ENCODE measurements at regions not wholly inside any gene's neighbourhood (a gene's known extent, or its start where the extent isn't known, plus 50 kb on each side); places are given as distances from the start of the nearest gene placed in this dataset.

- Histone ChIP-seq H3K36me3 (no peaks in the 10 kb centered on the region), H3K27me3 (no peaks in the 10 kb centered on the region), H3K4me1 (peaks cover 3% of the 10 kb centered on the region), H3K27ac (no peak overlapping the region), H3K4me3 (no peak overlapping the region), H3K9me3 (no peaks in the 10 kb centered on the region)
- DNase-seq (ENCODE audit: extremely low spot score in 2 of 2) = no peak
- TF ChIP-seq POLR2A (IDR thresholded peaks at IDR 0.05) (no peak), POLR2AphosphoS5 (IDR thresholded peaks at IDR 0.05; ENCODE audit: insufficient read depth in 1 of 2, low read depth in 1 of 2) (no peak), CTCF (IDR thresholded peaks at IDR 0.05) (no peak)
- intact Hi-C loops (cut with DNase I) = no loop called here
Observed at GRCh38 chr11:71145368-71145767, 107.0 kb downstream of the SHANK2 start.

GRCh38 chr11:71144736-71145135 is 107.6 kb downstream of the SHANK2 start:
- no peak for DNase-seq (ENCODE audit: extremely low spot score in 2 of 2)
- Histone ChIP-seq H3K27ac (no peak overlapping the region), H3K36me3 (no peaks in the 10 kb centered on the region), H3K4me3 (no peak overlapping the region), H3K4me1 (peaks cover 9% of the 10 kb centered on the region), H3K9me3 (no peaks in the 10 kb centered on the region), H3K27me3 (no peaks in the 10 kb centered on the region)
- intact Hi-C loops (cut with DNase I) = no loop called here
- no peak for TF ChIP-seq CTCF (IDR thresholded peaks at IDR 0.05)
- TF ChIP-seq POLR2AphosphoS5 (IDR thresholded peaks at IDR 0.05; ENCODE audit: insufficient read depth in 1 of 2, low read depth in 1 of 2) = no peak
- TF ChIP-seq POLR2A (IDR thresholded peaks at IDR 0.05) = no peak

- H3K9me3 ChIP-seq = no peaks in the 10 kb centered on the region
- TF ChIP-seq POLR2AphosphoS5 (IDR thresholded peaks at IDR 0.05; ENCODE audit: insufficient read depth in 1 of 2, low read depth in 1 of 2) = no peak
- no peak for TF ChIP-seq CTCF (IDR thresholded peaks at IDR 0.05)
- TF ChIP-seq POLR2A (IDR thresholded peaks at IDR 0.05) = no peak
- no peak overlapping the region for H3K27ac ChIP-seq
- intact Hi-C loops (cut with DNase I) = no loop called here
- no peaks in the 10 kb centered on the region for H3K27me3 ChIP-seq
- H3K36me3 ChIP-seq = no peaks in the 10 kb centered on the region
- no peak overlapping the region for H3K4me3 ChIP-seq
- DNase-seq (ENCODE audit: extremely low spot score in 2 of 2) = no peak
- H3K4me1 ChIP-seq = peaks cover 11% of the 10 kb centered on the region
Observed at GRCh38 chr11:71144010-71144409, 108.4 kb downstream of the SHANK2 start.

- no peak for DNase-seq (ENCODE audit: extremely low spot score in 2 of 2)
- peaks cover 11% of the 10 kb centered on the region for H3K4me1 ChIP-seq
- H3K36me3 ChIP-seq = no peaks in the 10 kb centered on the region
- TF ChIP-seq POLR2A (IDR thresholded peaks at IDR 0.05) = no peak
- no peak for TF ChIP-seq CTCF (IDR thresholded peaks at IDR 0.05)
- TF ChIP-seq POLR2AphosphoS5 (IDR thresholded peaks at IDR 0.05; ENCODE audit: insufficient read depth in 1 of 2, low read depth in 1 of 2) = no peak
- intact Hi-C loops (cut with DNase I) = no loop called here
- H3K4me3 ChIP-seq = no peak overlapping the region
- no peak overlapping the region for H3K27ac ChIP-seq
- no peaks in the 10 kb centered on the region for H3K27me3 ChIP-seq
- no peaks in the 10 kb centered on the region for H3K9me3 ChIP-seq
Observed at GRCh38 chr11:71140206-71140919, 112.0 kb downstream of the SHANK2 start.

- Histone ChIP-seq H3K9me3 (no peaks in the 10 kb centered on the region), H3K27me3 (no peaks in the 10 kb centered on the region), H3K4me1 (peaks cover 11% of the 10 kb centered on the region), H3K27ac (no peak overlapping the region), H3K4me3 (no peak overlapping the region), H3K36me3 (no peaks in the 10 kb centered on the region)
- no peak for DNase-seq (ENCODE audit: extremely low spot score in 2 of 2)
- intact Hi-C loops (cut with DNase I) = no loop called here
- TF ChIP-seq POLR2AphosphoS5 (IDR thresholded peaks at IDR 0.05; ENCODE audit: insufficient read depth in 1 of 2, low read depth in 1 of 2) (no peak), CTCF (IDR thresholded peaks at IDR 0.05) (no peak), POLR2A (IDR thresholded peaks at IDR 0.05) (no peak)
Observed at GRCh38 chr11:71139516-71140205, 112.7 kb downstream of the SHANK2 start.
